K562 (cell line): ENCODE measurements at regions not wholly inside any gene's neighbourhood (a gene's known extent, or its start where the extent isn't known, plus 50 kb on each side); places are given as distances from the start of the nearest gene placed in this dataset.

Source experiments
- ATAC-seq: fragments of 200-7000 bp; cut with Tn5 transposase; 3 replicates; pipeline ENCODE4 v1.9.1; 2020; ENCODE audit warnings: moderate library complexity
- BruUV-seq: library from RNA; stranded (reverse); fragments of 400-500 nt; replicated peaks from 2 replicates; lab custom pipeline; 2021; lab: Mats Ljungman, UMichigan
- CTCF ChIA-PET: fragments of 300-600 bp; formaldehyde crosslinking; extraction: SDS; loops from one replicate; lab custom pipeline; 2021; ENCODE audit warnings: low intra/inter-chr PET ratio; lab: Yijun Ruan, JAX
- POLR2A ChIA-PET: fragments of 300-600, 350-650 bp; sonication (Branson Sonifier 250); formaldehyde crosslinking; extraction: SDS; loops from one replicate; lab custom pipeline; 2021; ENCODE audit warnings: antibody characterized with exemption, inconsistent platforms; lab: Yijun Ruan, JAX
- DNase-seq, 4 experiments: peaks; one replicate each; pipeline versions ENCODE4 v3.0.0 to v3.0.0-alpha.2; 2011 to 2018; ENCODE audit warnings: low spot score in 3 of 4, mixed read lengths in 3 of 4; ENCODE audit errors: extremely low read depth in 1 of 4
- FAIRE-seq: peaks from 2 replicates; lab custom pipeline; 2011; peaks lifted over from hg19 to GRCh38; lab: Jason Lieb, UNC
- H2AFZ ChIP-seq: 2 replicates; pipeline ENCODE4 v1.6.0; 2011; ENCODE audit warnings: low read depth, low read length, control low read depth, inconsistent platforms
- H3K27ac ChIP-seq: fragments of 200-600 bp; 3 replicates; pipeline ENCODE4 v1.8.0; 2011; ENCODE audit warnings: low read depth, mild to moderate bottlenecking, control low read depth, inconsistent platforms, low read length, moderate library complexity, mixed read lengths; ENCODE audit errors: extremely low read depth
- H3K27me3 ChIP-seq, 2 experiments: fragments of 300-600 bp in 1 of 2; 2 replicates in 1 of 2; 3 replicates in 1 of 2; pipeline versions ENCODE4 v1.6.0 to v1.8.0; 2011; ENCODE audit warnings: inconsistent platforms in 2 of 2, low read length in 2 of 2, mild to moderate bottlenecking in 1 of 2, mixed read lengths in 1 of 2, moderate library complexity in 1 of 2; ENCODE audit not compliant: control insufficient read depth in 2 of 2, insufficient read depth in 2 of 2
- H3K36me3 ChIP-seq: fragments of 300-600 bp; 3 replicates; pipeline ENCODE4 v1.8.0; 2011; ENCODE audit warnings: mild to moderate bottlenecking, low read length, inconsistent platforms; ENCODE audit not compliant: control insufficient read depth, insufficient read depth
- H3K4me1 ChIP-seq, 2 experiments: fragments of 200-600 bp in 1 of 2; replicated peaks in 1 of 2; 2 replicates in 1 of 2; 3 replicates in 1 of 2; pipeline versions ENCODE4 v1.5.1 to v1.8.0; 2011; ENCODE audit warnings: inconsistent platforms in 2 of 2, low read length in 2 of 2, mild to moderate bottlenecking in 1 of 2, mixed read lengths in 1 of 2, moderate library complexity in 1 of 2; ENCODE audit not compliant: control insufficient read depth in 2 of 2, insufficient read depth in 2 of 2
- H3K4me2 ChIP-seq: 2 replicates; pipeline ENCODE4 v1.6.1; 2011; ENCODE audit warnings: low read length, control low read depth, inconsistent platforms, mixed read lengths; ENCODE audit not compliant: insufficient read depth
- H3K4me3 ChIP-seq: fragments of 200-600 bp; sonication (generic), shearing (Covaris generic); 2 replicates; pipeline ENCODE4 v1.5.1; 2016; ENCODE audit warnings: control low read depth, inconsistent platforms
- H3K79me2 ChIP-seq: fragments of 200-600 bp; 3 replicates; pipeline ENCODE4 v1.8.0; 2011; ENCODE audit warnings: low read length, inconsistent platforms; ENCODE audit not compliant: control insufficient read depth, insufficient read depth
- H3K9ac ChIP-seq, 2 experiments: 2 replicates each; pipeline versions ENCODE4 v1.6.0 to v1.6.1; 2011; ENCODE audit warnings: low read depth in 2 of 2, low read length in 2 of 2, control low read depth in 1 of 2, inconsistent platforms in 1 of 2, mild to moderate bottlenecking in 1 of 2, mixed read lengths in 1 of 2; ENCODE audit not compliant: insufficient read depth in 1 of 2
- H3K9me1 ChIP-seq: one replicate; pipeline ENCODE4 v1.6.0; 2011; ENCODE audit warnings: inconsistent platforms, mild to moderate bottlenecking, low read length, moderate library complexity; ENCODE audit not compliant: control insufficient read depth, insufficient read depth
- H3K9me3 ChIP-seq: replicated peaks from 2 replicates; pipeline ENCODE4 v1.5.1; 2011; ENCODE audit warnings: low read depth, low read length, inconsistent platforms; ENCODE audit not compliant: control insufficient read depth, insufficient read depth
- H4K20me1 ChIP-seq: replicated peaks from 2 replicates; pipeline ENCODE4 v1.6.1; 2011; ENCODE audit warnings: low read length, inconsistent platforms, mixed read lengths; ENCODE audit not compliant: control insufficient read depth, insufficient read depth
- CBX3 ChIP-seq, 2 experiments: IDR thresholded peaks; 1 replicate in 1 of 2; 2 replicates in 1 of 2; pipeline ENCODE4 v1.6.1; 2012; ENCODE audit warnings: inconsistent platforms in 2 of 2, low read length in 2 of 2, borderline replicate concordance in 1 of 2, control low read depth in 1 of 2
- ELF1 ChIP-seq: fragments of 200-800 bp; sonication (Bioruptor generic); IDR thresholded peaks from 2 replicates; pipeline ENCODE4 v1.6.1; 2016; ENCODE audit warnings: missing genetic modification characterization, missing compliant biosample characterization
- NCOA1 ChIP-seq: fragments of 450-650 bp; IDR thresholded peaks from 2 replicates; pipeline ENCODE4 v1.6.1; 2016; ENCODE audit warnings: low read depth
- TGIF2 ChIP-seq: sonication (generic); formaldehyde crosslinking; IDR thresholded peaks from 2 replicates; pipeline ENCODE4 v1.8.1; 2022; ENCODE audit warnings: mild to moderate bottlenecking, missing genetic modification reagents, moderate library complexity
- ZKSCAN1 ChIP-seq: fragments of 150-350 bp; IDR thresholded peaks from 2 replicates; pipeline ENCODE4 v1.6.1; 2016; ENCODE audit warnings: low read depth, low read length
- ZNF124 ChIP-seq: sonication (generic); formaldehyde crosslinking; IDR thresholded peaks from 2 replicates; pipeline ENCODE4 v1.8.1; 2022; ENCODE audit warnings: missing genetic modification reagents
- WGBS: fragments of 100-300 bp; shearing (Covaris generic); methylation state at CpG from one replicate; pipeline ENCODE4 v1.1.6; 2016; ENCODE audit warnings: low coverage, mixed read lengths; ENCODE audit not compliant: insufficient coverage; ENCODE audit errors: missing lambda C conversion rate; 5-methylcytosine and 5-hydroxymethylcytosine counted together
- in situ Hi-C: fragments of 300-500 bp; cut with MboI; formaldehyde crosslinking; loops from 4 replicates; pipeline ENCODE4 v1.15.0; 2018; ENCODE audit warnings: inconsistent platforms, mixed read lengths
- intact Hi-C: fragments of 100-400 bp; cut with micrococcal nuclease; formaldehyde crosslinking; loops from 2 replicates; pipeline ENCODE4 v1.14.2; 2022
- TF ChIP-seq, protein P1 (sequence below): fragments of 450-650 bp; conservative IDR thresholded peaks from 2 replicates; pipeline ENCODE4 v1.6.1; 2016; ENCODE audit warnings: missing genetic modification characterization, low read depth, mild to moderate bottlenecking, control low read depth, missing compliant biosample characterization
- TF ChIP-seq, protein P2 (sequence below): IDR thresholded peaks from 2 replicates; pipeline ENCODE4 v1.6.1; 2016; ENCODE audit warnings: missing genetic modification characterization, missing compliant biosample characterization
- TF ChIP-seq, protein P3 (sequence below): IDR thresholded peaks from 2 replicates; pipeline ENCODE4 v1.6.1; 2011; ENCODE audit warnings: borderline replicate concordance, low read depth, mild to moderate bottlenecking, moderate library complexity, low read length; ENCODE audit not compliant: insufficient read depth, poor library complexity, severe bottlenecking

DNA sequence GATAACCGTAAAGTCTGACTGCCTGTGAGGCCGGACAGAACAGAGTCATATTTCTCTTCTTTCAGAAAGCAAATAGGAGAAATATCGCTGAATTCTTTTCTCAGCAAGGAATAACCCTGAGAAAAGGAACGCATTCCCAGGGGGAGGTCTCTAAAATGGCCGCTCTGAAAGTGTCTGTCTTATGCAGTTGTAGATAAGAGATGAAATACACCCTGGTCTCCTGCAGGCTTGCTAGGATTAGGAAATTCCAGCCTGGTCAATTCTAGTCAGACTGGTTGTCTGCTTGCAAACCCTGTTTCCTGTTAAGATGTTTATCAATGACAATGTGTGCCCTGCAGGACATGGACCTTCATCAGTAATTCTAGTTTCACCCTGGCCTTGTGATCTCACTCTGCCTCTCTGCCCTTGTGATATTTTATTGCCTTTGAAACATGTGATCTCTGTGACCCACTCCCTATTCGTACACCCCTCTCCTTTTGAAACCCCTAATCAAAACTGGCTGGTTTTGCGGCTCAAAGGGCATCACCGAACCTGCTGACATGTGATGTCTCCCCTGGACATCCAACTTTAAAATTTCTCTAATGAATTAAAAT is 934.8 kb upstream of the SPRY2 start:
- CTCF ChIA-PET = no interaction called here
- no peaks in the 10 kb centered on the region for H3K27me3 ChIP-seq
- no peak overlapping the region for H3K4me3 ChIP-seq
- intact Hi-C loops (no loop called here), in situ Hi-C loops (no loop called here)
- H3K4me1 ChIP-seq = no peaks in the 10 kb centered on the region
- no peak overlapping the region for H3K9ac ChIP-seq
- WGBS = 22% methylated on average over 6 of the region's 8 CpGs
- H3K9me1 ChIP-seq = no peaks in the 10 kb centered on the region
- H2AFZ ChIP-seq = no peak overlapping the region
- no peak overlapping the region for H3K27ac ChIP-seq
- DNase-seq (peak in 1 of 4 experiments; percentile 2), ATAC-seq (no peak), FAIRE-seq (no peak)
- BruUV-seq = no TSS peak
- H3K9me3 ChIP-seq = no peaks in the 10 kb centered on the region
- no peaks in the 10 kb centered on the region for H3K36me3 ChIP-seq
- H3K4me2 ChIP-seq = no peak overlapping the region
- no peaks in the 10 kb centered on the region for H4K20me1 ChIP-seq
- TF ChIP-seq, protein P1, sequence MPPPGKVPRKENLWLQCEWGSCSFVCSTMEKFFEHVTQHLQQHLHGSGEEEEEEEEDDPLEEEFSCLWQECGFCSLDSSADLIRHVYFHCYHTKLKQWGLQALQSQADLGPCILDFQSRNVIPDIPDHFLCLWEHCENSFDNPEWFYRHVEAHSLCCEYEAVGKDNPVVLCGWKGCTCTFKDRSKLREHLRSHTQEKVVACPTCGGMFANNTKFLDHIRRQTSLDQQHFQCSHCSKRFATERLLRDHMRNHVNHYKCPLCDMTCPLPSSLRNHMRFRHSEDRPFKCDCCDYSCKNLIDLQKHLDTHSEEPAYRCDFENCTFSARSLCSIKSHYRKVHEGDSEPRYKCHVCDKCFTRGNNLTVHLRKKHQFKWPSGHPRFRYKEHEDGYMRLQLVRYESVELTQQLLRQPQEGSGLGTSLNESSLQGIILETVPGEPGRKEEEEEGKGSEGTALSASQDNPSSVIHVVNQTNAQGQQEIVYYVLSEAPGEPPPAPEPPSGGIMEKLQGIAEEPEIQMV (tag) = no peak
- no peak for TF ChIP-seq ELF1 (tag)
- TF ChIP-seq TGIF2 (CRISPR knock-in tag) = no peak
- POLR2A ChIA-PET = no interaction called here
- no peaks in the 10 kb centered on the region for H3K79me2 ChIP-seq

DNA sequence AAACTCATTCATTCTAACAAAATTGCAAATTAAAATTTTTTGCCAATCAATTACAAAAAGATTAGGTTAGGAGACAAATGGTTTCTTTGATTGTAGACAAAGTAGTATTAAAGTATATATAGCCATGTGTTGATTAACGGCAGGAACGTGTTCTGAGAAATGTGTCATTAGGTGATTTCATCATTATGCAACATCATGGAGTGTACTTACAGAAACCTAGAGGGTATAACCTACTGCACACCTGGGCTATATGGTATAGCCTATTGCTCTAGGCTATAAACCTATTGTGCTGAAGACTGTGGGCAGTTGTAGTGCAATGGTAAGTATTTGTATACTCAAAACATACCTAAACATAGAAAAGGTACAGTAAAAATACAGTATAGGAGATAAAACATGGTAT is 906.8 kb upstream of the SPRY2 start:
- no peak overlapping the region for H3K4me3 ChIP-seq
- 25% methylated on average over 2 of the region's 2 CpGs for WGBS
- FAIRE-seq (no peak), DNase-seq (no peak), ATAC-seq (no peak)
- no peaks in the 10 kb centered on the region; the same call in 1 of the 2 replicates for H3K9me3 ChIP-seq
- TF ChIP-seq CBX3 (IDR thresholded peaks at IDR 0.05; ENCODE audit: borderline replicate concordance in 1 of 2, low read length in 2 of 2) (no peak), NCOA1 (no peak), ZNF124 (CRISPR knock-in tag) (no peak), ZKSCAN1 (no peak)
- TF ChIP-seq, protein P2, sequence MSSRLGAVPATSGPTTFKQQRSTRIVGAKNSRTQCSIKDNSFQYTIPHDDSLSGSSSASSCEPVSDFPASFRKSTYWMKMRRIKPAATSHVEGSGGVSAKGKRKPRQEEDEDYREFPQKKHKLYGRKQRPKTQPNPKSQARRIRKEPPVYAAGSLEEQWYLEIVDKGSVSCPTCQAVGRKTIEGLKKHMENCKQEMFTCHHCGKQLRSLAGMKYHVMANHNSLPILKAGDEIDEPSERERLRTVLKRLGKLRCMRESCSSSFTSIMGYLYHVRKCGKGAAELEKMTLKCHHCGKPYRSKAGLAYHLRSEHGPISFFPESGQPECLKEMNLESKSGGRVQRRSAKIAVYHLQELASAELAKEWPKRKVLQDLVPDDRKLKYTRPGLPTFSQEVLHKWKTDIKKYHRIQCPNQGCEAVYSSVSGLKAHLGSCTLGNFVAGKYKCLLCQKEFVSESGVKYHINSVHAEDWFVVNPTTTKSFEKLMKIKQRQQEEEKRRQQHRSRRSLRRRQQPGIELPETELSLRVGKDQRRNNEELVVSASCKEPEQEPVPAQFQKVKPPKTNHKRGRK = no peak
- TF ChIP-seq, protein P3, sequence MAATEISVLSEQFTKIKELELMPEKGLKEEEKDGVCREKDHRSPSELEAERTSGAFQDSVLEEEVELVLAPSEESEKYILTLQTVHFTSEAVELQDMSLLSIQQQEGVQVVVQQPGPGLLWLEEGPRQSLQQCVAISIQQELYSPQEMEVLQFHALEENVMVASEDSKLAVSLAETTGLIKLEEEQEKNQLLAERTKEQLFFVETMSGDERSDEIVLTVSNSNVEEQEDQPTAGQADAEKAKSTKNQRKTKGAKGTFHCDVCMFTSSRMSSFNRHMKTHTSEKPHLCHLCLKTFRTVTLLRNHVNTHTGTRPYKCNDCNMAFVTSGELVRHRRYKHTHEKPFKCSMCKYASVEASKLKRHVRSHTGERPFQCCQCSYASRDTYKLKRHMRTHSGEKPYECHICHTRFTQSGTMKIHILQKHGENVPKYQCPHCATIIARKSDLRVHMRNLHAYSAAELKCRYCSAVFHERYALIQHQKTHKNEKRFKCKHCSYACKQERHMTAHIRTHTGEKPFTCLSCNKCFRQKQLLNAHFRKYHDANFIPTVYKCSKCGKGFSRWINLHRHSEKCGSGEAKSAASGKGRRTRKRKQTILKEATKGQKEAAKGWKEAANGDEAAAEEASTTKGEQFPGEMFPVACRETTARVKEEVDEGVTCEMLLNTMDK = no peak
- CTCF ChIA-PET = no interaction called here
- no peak overlapping the region for H2AFZ ChIP-seq
- no peaks in the 10 kb centered on the region for H3K9me1 ChIP-seq
- no peaks in the 10 kb centered on the region for H4K20me1 ChIP-seq
- intact Hi-C loops (no loop called here), in situ Hi-C loops (no loop called here)
- H3K4me1 ChIP-seq = no peaks in the 10 kb centered on the region
- POLR2A ChIA-PET = no interaction called here
- no peak overlapping the region for H3K27ac ChIP-seq
- no peaks in the 10 kb centered on the region for H3K27me3 ChIP-seq
- no peak overlapping the region for H3K4me2 ChIP-seq
- BruUV-seq = no TSS peak
- no peaks in the 10 kb centered on the region for H3K36me3 ChIP-seq
- no peaks in the 10 kb centered on the region for H3K79me2 ChIP-seq
- no peak overlapping the region for H3K9ac ChIP-seq
